GM18498 (cell line): ENCODE measurements at regions not wholly inside any gene's neighbourhood (a gene's known extent, or its start where the extent isn't known, plus 50 kb on each side); places are given as distances from the start of the nearest gene placed in this dataset.
A peak's percentile ranks its signal among the peaks of the same experiment; 100 is the strongest.

Experiments used
- ATAC-seq: cut with Tn5 transposase; IDR thresholded peaks from one replicate; pipeline ENCODE4 v1.9.1; 2021; ENCODE audit warnings: mild to moderate bottlenecking, moderate library complexity; ENCODE audit not compliant: unreplicated experiment

DNA sequence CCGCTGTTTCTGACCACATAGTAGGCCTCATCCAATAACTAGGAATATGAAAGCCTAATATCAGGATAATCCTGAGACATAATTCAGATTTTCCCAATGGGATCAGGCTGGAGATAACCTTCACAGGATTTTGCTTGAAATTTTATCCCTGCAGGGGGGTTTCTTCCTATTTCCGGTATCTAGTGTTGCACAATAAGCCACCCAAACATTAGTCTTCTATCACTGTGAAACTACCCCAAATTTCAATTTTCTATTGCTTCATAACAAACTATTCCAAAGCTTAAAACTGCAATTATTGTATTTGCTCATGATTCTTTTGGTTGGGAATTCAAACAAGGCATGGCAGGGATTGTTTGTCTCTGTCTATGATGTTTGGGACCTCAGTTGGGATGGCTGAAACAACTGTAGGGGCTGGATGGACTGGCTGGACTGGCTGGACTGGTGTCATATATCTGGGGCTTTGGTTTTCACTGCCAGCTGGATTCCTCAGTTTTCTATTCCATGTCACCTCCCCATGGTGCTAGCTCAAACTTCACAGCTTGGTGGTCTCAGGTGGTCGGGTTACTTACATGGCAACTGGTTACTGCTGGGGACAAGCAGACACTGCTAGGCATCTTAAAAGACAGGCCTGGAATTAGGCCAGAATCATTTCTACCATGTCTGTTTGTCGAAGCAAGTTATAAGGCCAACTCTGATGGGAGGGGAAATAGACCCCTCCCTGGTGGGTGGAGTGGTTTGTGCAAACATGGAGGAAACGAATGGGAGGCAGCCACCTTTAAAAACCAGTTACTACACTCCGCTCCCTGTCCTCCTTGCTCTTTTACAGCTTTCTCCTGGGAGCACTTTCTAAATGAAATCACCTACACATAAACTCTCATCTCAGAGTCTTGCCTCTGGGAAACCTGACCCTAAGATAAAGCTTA lies 88.2 kb upstream of the STT3B start:
- ATAC-seq = no peak

- ATAC-seq = no peak
Observed at GRCh38 chr3:31445701-31446100, 87.0 kb upstream of the STT3B start.

DNA sequence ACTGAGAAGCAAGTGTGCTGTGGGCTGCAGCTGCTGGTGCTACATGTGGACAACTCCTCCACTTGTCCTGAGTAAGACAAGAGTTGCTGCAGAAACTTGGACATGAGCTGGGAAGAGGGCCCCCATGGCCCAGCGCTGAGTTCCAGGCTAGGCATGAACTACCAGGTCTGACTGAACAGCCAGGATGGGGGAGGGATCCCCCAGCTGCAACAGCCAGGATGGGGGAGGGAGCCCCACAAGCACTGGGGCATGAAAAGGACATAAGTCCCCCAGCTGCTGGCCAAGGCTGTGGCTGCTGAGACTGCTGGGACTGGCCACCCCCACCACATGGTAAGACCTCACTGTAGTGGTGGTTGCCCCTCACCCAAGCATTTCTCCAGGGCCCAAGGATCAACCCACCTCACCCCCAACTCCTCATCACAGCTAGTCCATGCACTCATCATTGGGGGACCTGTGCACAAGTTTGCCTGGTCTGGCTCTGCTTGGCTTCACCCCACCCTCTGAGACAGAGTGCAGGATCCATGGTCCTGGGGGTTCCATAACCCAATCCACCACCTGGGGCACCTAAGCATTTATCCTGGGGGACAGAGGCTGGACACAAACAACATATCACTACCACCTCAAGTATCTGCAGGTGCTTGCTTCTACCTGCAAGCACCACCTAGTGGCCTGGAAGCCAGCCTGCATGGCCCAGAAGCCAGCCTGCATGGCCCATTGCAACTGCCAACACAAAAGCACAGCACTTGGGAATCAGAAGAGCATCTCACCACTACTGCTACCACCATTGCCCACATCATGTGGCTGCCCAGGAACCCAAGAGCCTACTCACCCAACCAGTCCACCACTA lies 84.5 kb upstream of the STT3B start:
- peak; percentile 71 for ATAC-seq

- ATAC-seq = peak; percentile 44
Observed at GRCh38 chr3:31448882-31449243, 83.9 kb upstream of the STT3B start.

DNA sequence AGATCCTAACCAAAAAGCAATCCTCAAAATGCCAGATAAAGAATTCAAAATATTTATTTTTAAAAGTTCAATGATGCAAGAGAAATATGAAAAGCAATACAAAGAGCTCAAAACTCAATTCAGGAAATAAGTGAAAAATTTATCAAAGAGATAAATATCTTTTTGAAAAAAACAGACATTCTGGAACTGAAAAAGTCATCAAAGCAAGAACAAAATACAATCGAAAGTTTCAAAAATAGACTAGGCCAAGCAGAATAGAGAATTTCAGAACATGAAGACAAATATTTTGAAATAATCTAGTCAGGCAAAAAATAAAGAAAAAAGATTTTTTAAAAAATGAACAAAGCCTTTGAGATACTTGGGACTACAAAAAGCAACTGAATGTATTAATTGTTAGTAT lies 83.4 kb upstream of the STT3B start:
- ATAC-seq = peak; percentile 30

- no peak for ATAC-seq
Observed at GRCh38 chr3:31450345-31450744, 82.4 kb upstream of the STT3B start.

DNA sequence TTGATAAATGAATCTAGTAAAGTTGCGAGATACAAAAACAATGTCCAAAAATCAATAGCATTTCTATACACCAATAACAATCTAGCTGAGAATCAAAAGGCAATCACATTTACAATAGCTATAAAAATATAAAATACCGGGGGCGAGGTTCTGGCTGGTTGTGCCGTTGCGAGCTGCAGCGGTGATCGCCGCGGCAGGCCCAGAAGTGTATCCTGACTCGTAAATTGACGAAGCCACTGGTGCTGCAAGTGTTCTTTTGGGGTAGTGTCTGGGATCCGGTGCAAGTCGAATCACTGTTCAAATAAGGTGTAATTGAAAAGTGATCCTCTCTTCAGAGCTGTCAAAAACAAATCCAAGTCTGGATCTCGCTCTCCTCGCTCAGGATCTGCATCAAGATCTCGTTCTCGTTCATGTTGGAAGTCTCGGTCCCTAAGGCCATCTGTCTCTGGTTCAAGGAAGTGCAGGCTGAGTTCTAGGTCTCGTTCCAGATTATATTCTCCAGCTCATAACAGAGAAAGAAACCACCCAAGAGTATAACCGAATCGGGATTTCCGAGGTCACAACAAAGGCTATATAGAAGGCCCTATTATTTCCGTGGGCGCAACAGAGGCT lies 80.1 kb upstream of the STT3B start:
- no peak for ATAC-seq

DNA sequence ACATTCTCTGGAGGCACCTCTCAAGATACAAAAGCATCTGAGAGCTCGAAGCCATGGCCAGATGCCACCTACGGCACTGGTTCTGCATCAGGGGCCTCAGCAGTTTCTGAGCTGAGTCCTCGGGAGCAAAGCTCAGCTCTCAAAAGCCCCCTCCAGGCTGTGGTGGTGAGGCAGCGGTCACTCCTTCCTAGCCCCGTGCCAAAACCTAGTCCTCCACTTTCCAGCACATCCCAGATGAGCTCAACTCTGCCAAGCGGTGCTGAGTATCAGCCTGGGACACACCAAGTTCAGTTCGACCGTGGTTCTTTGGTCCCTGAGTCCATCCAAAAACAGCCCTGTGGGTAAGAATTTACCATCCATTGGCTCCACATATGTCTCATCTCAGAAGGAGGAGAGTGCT lies 79.3 kb upstream of the STT3B start:
- ATAC-seq = no peak

DNA sequence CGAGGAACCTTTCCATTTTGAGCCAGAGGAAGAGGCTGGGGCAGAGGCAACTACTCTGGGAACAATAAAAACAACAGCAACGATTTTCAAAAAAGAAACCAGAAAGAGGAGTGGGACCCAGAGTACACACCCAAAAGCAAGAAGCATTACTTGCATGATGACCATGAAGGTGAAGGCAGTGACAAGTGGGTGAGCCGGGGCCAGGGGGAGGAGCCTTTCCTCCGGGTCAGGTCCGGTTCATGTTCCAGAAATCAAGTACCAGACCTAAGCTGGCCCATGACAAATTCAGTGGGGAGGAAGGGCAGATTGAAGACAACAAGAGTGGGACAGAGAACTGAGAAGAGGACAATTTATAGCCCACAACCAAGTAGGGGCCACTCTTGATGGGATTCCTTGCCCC lies 77.2 kb upstream of the STT3B start:
- no peak for ATAC-seq

GRCh38 chr3:31456373-31456772 lies 76.4 kb upstream of the STT3B start:
- no peak for ATAC-seq

- ATAC-seq = no peak
Observed at GRCh38 chr3:31461426-31461825, 71.3 kb upstream of the STT3B start.

- peak; percentile 93 for ATAC-seq
Observed at GRCh38 chr3:31462050-31462569, 70.6 kb upstream of the STT3B start.

GRCh38 chr3:31465999-31466398 lies 66.7 kb upstream of the STT3B start:
- no peak for ATAC-seq

DNA sequence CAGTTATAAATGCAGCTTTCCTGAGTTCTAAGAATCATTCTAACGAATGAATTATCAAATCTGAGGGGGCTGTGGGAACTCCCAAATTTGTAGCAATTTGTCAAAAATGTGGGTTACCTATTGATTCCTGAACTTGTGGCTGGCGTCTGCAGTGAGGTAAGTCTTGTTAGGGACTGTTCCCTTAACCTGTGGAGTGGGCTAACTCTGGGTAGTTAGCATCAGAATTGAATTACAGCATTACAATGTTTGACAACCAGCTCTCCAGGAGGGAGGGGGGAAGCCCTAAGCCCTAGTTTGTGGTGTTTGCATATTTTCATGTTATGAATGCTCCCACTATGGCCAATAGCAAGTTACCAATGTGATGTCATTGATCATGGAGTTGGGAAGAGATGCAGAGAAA lies 65.9 kb upstream of the STT3B start:
- ATAC-seq = no peak

DNA sequence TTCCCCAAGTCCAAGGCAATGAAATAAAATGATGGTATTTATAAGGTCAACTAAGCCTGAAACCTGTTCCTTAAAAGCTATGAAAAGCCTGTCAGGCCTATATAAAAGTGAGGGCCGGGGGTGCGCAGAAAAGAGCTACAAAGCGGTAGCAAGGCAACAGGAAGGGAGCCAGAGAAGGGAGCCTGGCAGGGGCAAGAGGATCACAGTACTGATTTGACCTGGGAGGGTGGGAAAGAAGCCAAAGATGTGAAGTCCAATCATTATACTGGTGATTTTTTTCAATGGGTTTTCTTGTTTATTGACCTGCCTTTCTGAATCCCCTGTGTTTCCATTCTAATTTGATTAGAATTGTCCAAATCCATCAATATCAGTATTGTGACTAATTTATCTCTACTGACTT lies 64.3 kb upstream of the STT3B start:
- ATAC-seq = no peak

- ATAC-seq = no peak
Observed at GRCh38 chr3:31469385-31469784, 63.3 kb upstream of the STT3B start.

DNA sequence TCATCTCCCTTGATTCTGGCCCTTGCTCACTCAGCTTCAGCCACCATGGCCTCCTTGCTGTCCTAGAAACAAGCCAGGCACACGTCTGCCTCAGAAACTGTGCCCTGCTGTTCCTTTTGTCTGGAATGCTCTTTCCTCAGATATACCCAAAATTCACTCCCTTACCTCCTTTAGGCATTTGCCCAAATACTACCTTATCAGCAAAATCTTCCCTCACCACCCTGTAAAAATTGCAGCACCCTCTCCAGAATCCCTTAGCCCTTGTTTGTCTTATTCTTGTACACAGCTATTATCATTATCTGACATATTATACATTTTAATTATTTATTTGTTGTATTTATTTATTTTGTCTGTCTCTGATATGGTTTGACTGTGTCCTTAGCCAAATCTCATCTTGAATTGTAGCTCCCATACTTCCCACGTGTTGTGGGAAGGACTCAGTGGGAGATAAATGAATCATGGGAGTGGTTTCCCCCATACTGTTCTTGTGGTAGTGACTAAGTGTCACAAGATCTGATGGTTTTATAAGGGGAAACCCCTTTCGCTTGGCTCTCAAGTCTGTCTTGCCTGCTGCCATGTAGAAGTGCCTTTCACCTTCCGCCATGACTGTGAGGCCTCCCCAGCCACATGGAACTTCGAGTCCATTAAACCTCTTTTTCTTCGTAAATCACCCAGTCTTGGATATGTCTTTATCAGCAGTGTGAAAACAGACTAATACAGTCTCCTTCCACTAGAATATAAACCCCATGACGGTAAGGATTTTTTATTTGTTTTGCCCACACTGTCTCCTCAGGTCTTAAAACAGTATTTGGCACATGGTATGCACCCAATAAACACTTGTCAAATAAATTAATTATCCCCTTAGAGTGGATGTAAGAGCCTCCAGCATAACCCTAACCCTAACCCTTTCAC lies 60.0 kb upstream of the STT3B start:
- ATAC-seq = no peak

- ATAC-seq = no peak
Observed at GRCh38 chr3:31476209-31476608, 56.5 kb upstream of the STT3B start.

DNA sequence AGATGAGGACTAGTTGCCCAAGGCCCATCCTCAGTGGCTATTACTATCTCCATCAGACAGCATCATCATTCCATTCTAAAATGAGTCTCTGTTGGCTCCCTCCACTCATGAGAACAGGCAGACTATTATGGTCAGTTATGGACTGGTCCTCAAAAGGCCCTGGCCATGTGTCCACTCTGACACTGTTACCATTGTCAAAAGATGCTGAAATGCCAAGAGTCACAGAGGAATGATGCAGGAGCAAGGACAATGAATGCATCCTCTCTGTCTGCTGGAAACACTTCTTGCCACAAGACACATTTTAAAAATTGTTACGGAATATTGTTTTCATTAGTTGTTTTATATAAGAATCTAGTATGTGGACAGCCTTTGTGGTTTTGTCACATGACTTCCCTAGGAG lies 53.3 kb upstream of the STT3B start:
- no peak for ATAC-seq

GRCh38 chr3:31481697-31482096 lies 51.0 kb upstream of the STT3B start:
- no peak for ATAC-seq
